KMS-11 (cell line): ENCODE measurements at regions not wholly inside any gene's neighbourhood (a gene's known extent, or its start where the extent isn't known, plus 50 kb on each side); places are given as distances from the start of the nearest gene placed in this dataset.

Experiments used
- H2AFZ ChIP-seq: fragments of 200-600 bp; sonication (generic); 2 replicates; pipeline ENCODE4 v1.6.1; 2016; ENCODE audit warnings: antibody characterized with exemption, mixed run types, low read depth
- H3K27ac ChIP-seq: fragments of 200-600 bp; sonication (generic); 2 replicates; pipeline ENCODE4 v1.6.1; 2016; ENCODE audit warnings: mild to moderate bottlenecking, mixed run types
- H3K27me3 ChIP-seq: fragments of 200-600 bp; sonication (generic); 2 replicates; pipeline ENCODE4 v1.6.1; 2017; ENCODE audit warnings: mild to moderate bottlenecking, low read depth, mixed run types, moderate library complexity; ENCODE audit not compliant: insufficient read depth
- H3K36me3 ChIP-seq: fragments of 200-600 bp; sonication (generic); 2 replicates; pipeline ENCODE4 v1.6.1; 2017; ENCODE audit warnings: mild to moderate bottlenecking, mixed run types; ENCODE audit not compliant: insufficient read depth
- H3K4me1 ChIP-seq: fragments of 200-600 bp; sonication (generic); 2 replicates; pipeline ENCODE4 v1.6.1; 2016; ENCODE audit warnings: mild to moderate bottlenecking, low read depth, mixed run types; ENCODE audit not compliant: poor library complexity, severe bottlenecking
- H3K4me2 ChIP-seq: fragments of 200-600 bp; sonication (generic); 2 replicates; pipeline ENCODE4 v1.7.0; 2016; ENCODE audit warnings: mild to moderate bottlenecking, mixed run types
- H3K4me3 ChIP-seq: fragments of 200-600 bp; sonication (generic); IDR thresholded peaks from 2 replicates; pipeline ENCODE4 v1.6.1; 2017; ENCODE audit warnings: low read depth, low read length, mixed read lengths; ENCODE audit not compliant: insufficient read depth
- H3K79me2 ChIP-seq: fragments of 200-600 bp; sonication (generic); 2 replicates; pipeline ENCODE4 v1.6.1; 2016; ENCODE audit warnings: low read depth, mixed run types; ENCODE audit not compliant: insufficient read depth
- H3K9ac ChIP-seq: fragments of 200-600 bp; sonication (generic); 2 replicates; pipeline ENCODE4 v1.6.1; 2016; ENCODE audit warnings: mild to moderate bottlenecking, mixed run types
- H4K20me1 ChIP-seq: fragments of 200-600 bp; sonication (generic); 2 replicates; pipeline ENCODE4 v1.6.1; 2016; ENCODE audit warnings: mild to moderate bottlenecking, mixed run types; ENCODE audit not compliant: insufficient read depth
- CTCF ChIP-seq: fragments of 200-600 bp; sonication (generic); conservative IDR thresholded peaks from 2 replicates; pipeline ENCODE4 v1.6.1; 2017; ENCODE audit warnings: low read depth, mild to moderate bottlenecking, antibody characterized with exemption, low read length, moderate library complexity, mixed read lengths

- no peak for TF ChIP-seq CTCF
- Histone ChIP-seq H3K4me2 (no peak overlapping the region), H3K36me3 (no peaks in the 10 kb centered on the region), H2AFZ (no peak overlapping the region), H3K9ac (no peak overlapping the region), H3K4me3 (no peak overlapping the region), H4K20me1 (no peaks in the 10 kb centered on the region), H3K4me1 (no peaks in the 10 kb centered on the region), H3K27me3 (no peaks in the 10 kb centered on the region), H3K27ac (no peak overlapping the region), H3K79me2 (no peaks in the 10 kb centered on the region)
Observed at GRCh38 chr10:4637657-4638056, 188.3 kb upstream of the AKR1E2 start.

- H3K27ac ChIP-seq = no peak overlapping the region
- no peaks in the 10 kb centered on the region for H3K27me3 ChIP-seq
- no peak for TF ChIP-seq CTCF
- H3K4me2 ChIP-seq = no peak overlapping the region
- H3K79me2 ChIP-seq = no peaks in the 10 kb centered on the region
- no peaks in the 10 kb centered on the region for H3K36me3 ChIP-seq
- no peaks in the 10 kb centered on the region for H4K20me1 ChIP-seq
- H3K4me3 ChIP-seq = no peak overlapping the region
- no peaks in the 10 kb centered on the region for H3K4me1 ChIP-seq
- no peak overlapping the region for H2AFZ ChIP-seq
- H3K9ac ChIP-seq = no peak overlapping the region
Observed at GRCh38 chr10:4635883-4636282, 190.1 kb upstream of the AKR1E2 start.

GRCh38 chr10:4635388-4635787 is 190.6 kb upstream of the AKR1E2 start:
- no peaks in the 10 kb centered on the region for H3K4me1 ChIP-seq
- no peak overlapping the region for H3K27ac ChIP-seq
- H3K9ac ChIP-seq = no peak overlapping the region
- no peak for TF ChIP-seq CTCF
- no peaks in the 10 kb centered on the region for H3K36me3 ChIP-seq
- H4K20me1 ChIP-seq = no peaks in the 10 kb centered on the region
- H3K27me3 ChIP-seq = no peaks in the 10 kb centered on the region
- no peak overlapping the region for H3K4me2 ChIP-seq
- H3K4me3 ChIP-seq = no peak overlapping the region
- no peaks in the 10 kb centered on the region for H3K79me2 ChIP-seq
- H2AFZ ChIP-seq = no peak overlapping the region

- H3K36me3 ChIP-seq = no peaks in the 10 kb centered on the region
- no peak overlapping the region for H3K4me3 ChIP-seq
Observed at GRCh38 chr10:4633776-4634175, 192.2 kb upstream of the AKR1E2 start.

More at GRCh38 chr10:4633776-4634175, 192.2 kb upstream of the AKR1E2 start:
- Histone ChIP-seq H2AFZ (no peak overlapping the region), H3K27me3 (no peaks in the 10 kb centered on the region), H4K20me1 (no peaks in the 10 kb centered on the region), H3K4me1 (no peaks in the 10 kb centered on the region), H3K79me2 (no peaks in the 10 kb centered on the region), H3K4me2 (no peak overlapping the region), H3K27ac (no peak overlapping the region), H3K9ac (no peak overlapping the region)
- no peak for TF ChIP-seq CTCF
